ENCODE measurements at regions not wholly inside any gene's neighbourhood (a gene's known extent, or its start where the extent isn't known, plus 50 kb on each side); places are given as distances from the start of the nearest gene placed in this dataset.

- TF ChIP-seq, protein P1, sequence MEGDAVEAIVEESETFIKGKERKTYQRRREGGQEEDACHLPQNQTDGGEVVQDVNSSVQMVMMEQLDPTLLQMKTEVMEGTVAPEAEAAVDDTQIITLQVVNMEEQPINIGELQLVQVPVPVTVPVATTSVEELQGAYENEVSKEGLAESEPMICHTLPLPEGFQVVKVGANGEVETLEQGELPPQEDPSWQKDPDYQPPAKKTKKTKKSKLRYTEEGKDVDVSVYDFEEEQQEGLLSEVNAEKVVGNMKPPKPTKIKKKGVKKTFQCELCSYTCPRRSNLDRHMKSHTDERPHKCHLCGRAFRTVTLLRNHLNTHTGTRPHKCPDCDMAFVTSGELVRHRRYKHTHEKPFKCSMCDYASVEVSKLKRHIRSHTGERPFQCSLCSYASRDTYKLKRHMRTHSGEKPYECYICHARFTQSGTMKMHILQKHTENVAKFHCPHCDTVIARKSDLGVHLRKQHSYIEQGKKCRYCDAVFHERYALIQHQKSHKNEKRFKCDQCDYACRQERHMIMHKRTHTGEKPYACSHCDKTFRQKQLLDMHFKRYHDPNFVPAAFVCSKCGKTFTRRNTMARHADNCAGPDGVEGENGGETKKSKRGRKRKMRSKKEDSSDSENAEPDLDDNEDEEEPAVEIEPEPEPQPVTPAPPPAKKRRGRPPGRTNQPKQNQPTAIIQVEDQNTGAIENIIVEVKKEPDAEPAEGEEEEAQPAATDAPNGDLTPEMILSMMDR (IDR thresholded peaks at IDR 0.05), result no peak
- TF ChIP-seq EZH2 (IDR thresholded peaks at IDR 0.05; ENCODE audit: borderline replicate concordance, insufficient read depth, low read depth, low read length, poor library complexity, severe bottlenecking), result no peak
These were observed 809.1 kb downstream of the TNS3 start for GRCh38 chr7:46772776-46773175.
